Activated naive CD4-positive, alpha-beta T cell treated with anti-CD3 and anti-CD28 coated beads, Interleukin-2, amount 50 U/mL, for 24 hours (primary cell): ENCODE measurements at regions not wholly inside any gene's neighbourhood (a gene's known extent, or its start where the extent isn't known, plus 50 kb on each side); places are given as distances from the start of the nearest gene placed in this dataset.

Experiments used
- H3K27ac Mint-ChIP-seq: one replicate; pipeline ENCODE4 v1.8.0; 2021; ENCODE audit warnings: mild to moderate bottlenecking, mixed read lengths
- H3K27me3 Mint-ChIP-seq: one replicate; pipeline ENCODE4 v1.8.0; 2021; ENCODE audit warnings: mixed read lengths
- H3K36me3 Mint-ChIP-seq: one replicate; pipeline ENCODE4 v1.8.0; 2021; ENCODE audit warnings: mixed read lengths
- H3K4me1 Mint-ChIP-seq: one replicate; pipeline ENCODE4 v1.8.0; 2021; ENCODE audit warnings: mixed read lengths
- H3K4me3 Mint-ChIP-seq: one replicate; pipeline ENCODE4 v1.8.0; 2021; ENCODE audit warnings: mild to moderate bottlenecking, mixed read lengths
- H3K9me3 Mint-ChIP-seq: one replicate; pipeline ENCODE4 v1.8.0; 2021; ENCODE audit warnings: mixed read lengths

GRCh38 chr2:30310371-30310770 lies 79.0 kb downstream of the LBH start:
- H3K4me3 Mint-ChIP-seq: no peak overlapping the region
- no peak overlapping the region for H3K27ac Mint-ChIP-seq
- peaks cover 58% of the 10 kb centered on the region for H3K4me1 Mint-ChIP-seq
- H3K36me3 Mint-ChIP-seq: peaks cover 3% of the 10 kb centered on the region
- peaks cover 5% of the 10 kb centered on the region for H3K9me3 Mint-ChIP-seq
- no peaks in the 10 kb centered on the region for H3K27me3 Mint-ChIP-seq

GRCh38 chr2:30310955-30311354 lies 79.6 kb downstream of the LBH start:
- Mint-ChIP-seq H3K9me3 (peaks cover 5% of the 10 kb centered on the region), H3K4me1 (peaks cover 64% of the 10 kb centered on the region), H3K36me3 (peaks cover 3% of the 10 kb centered on the region), H3K4me3 (no peak overlapping the region), H3K27ac (peak overlapping the region; percentile 12), H3K27me3 (no peaks in the 10 kb centered on the region)

GRCh38 chr2:30311711-30312110 lies 80.4 kb downstream of the LBH start:
- peaks cover 3% of the 10 kb centered on the region for H3K36me3 Mint-ChIP-seq
- H3K4me1 Mint-ChIP-seq: peaks cover 66% of the 10 kb centered on the region
- no peaks in the 10 kb centered on the region for H3K27me3 Mint-ChIP-seq
- H3K27ac Mint-ChIP-seq: no peak overlapping the region
- H3K4me3 Mint-ChIP-seq: no peak overlapping the region
- H3K9me3 Mint-ChIP-seq: peaks cover 5% of the 10 kb centered on the region

GRCh38 chr2:30312916-30313315 lies 81.6 kb downstream of the LBH start:
- H3K4me3 Mint-ChIP-seq: no peak overlapping the region
- peaks cover 68% of the 10 kb centered on the region for H3K4me1 Mint-ChIP-seq
- peaks cover 3% of the 10 kb centered on the region for H3K36me3 Mint-ChIP-seq
- peak overlapping the region; percentile 55 for H3K27ac Mint-ChIP-seq
- H3K9me3 Mint-ChIP-seq: peaks cover 5% of the 10 kb centered on the region
- no peaks in the 10 kb centered on the region for H3K27me3 Mint-ChIP-seq

GRCh38 chr2:30314981-30315380 lies 83.6 kb downstream of the LBH start:
- H3K27ac Mint-ChIP-seq: peak overlapping the region; percentile 61
- no peak overlapping the region for H3K4me3 Mint-ChIP-seq
- H3K36me3 Mint-ChIP-seq: peaks cover 3% of the 10 kb centered on the region
- H3K4me1 Mint-ChIP-seq: peaks cover 59% of the 10 kb centered on the region
- H3K9me3 Mint-ChIP-seq: peaks cover 5% of the 10 kb centered on the region
- H3K27me3 Mint-ChIP-seq: no peaks in the 10 kb centered on the region

- Mint-ChIP-seq H3K4me3 (no peak overlapping the region), H3K36me3 (peaks cover 3% of the 10 kb centered on the region), H3K9me3 (peaks cover 5% of the 10 kb centered on the region), H3K27me3 (no peaks in the 10 kb centered on the region), H3K4me1 (peaks cover 54% of the 10 kb centered on the region), H3K27ac (peak overlapping the region; percentile 92)
Observed at GRCh38 chr2:30315391-30316063, 84.2 kb downstream of the LBH start.

- Mint-ChIP-seq H3K4me3 (no peak overlapping the region), H3K27ac (no peak overlapping the region), H3K27me3 (no peaks in the 10 kb centered on the region), H3K9me3 (peaks cover 5% of the 10 kb centered on the region), H3K36me3 (peaks cover 3% of the 10 kb centered on the region), H3K4me1 (peaks cover 55% of the 10 kb centered on the region)
Observed at GRCh38 chr2:30316408-30316807, 85.1 kb downstream of the LBH start.

- H3K27me3 Mint-ChIP-seq: no peaks in the 10 kb centered on the region
- peaks cover 5% of the 10 kb centered on the region for H3K9me3 Mint-ChIP-seq
- peak overlapping the region; percentile 14 for H3K27ac Mint-ChIP-seq
- H3K4me1 Mint-ChIP-seq: peaks cover 51% of the 10 kb centered on the region
- H3K4me3 Mint-ChIP-seq: no peak overlapping the region
- H3K36me3 Mint-ChIP-seq: peaks cover 3% of the 10 kb centered on the region
Observed at GRCh38 chr2:30318987-30319782, 87.9 kb downstream of the LBH start.

GRCh38 chr2:30321466-30321865 lies 90.1 kb downstream of the LBH start:
- Mint-ChIP-seq H3K4me1 (peaks cover 48% of the 10 kb centered on the region), H3K36me3 (no peaks in the 10 kb centered on the region), H3K27me3 (no peaks in the 10 kb centered on the region), H3K9me3 (no peaks in the 10 kb centered on the region), H3K4me3 (no peak overlapping the region), H3K27ac (no peak overlapping the region)

- Mint-ChIP-seq H3K27ac (no peak overlapping the region), H3K4me3 (no peak overlapping the region), H3K27me3 (no peaks in the 10 kb centered on the region), H3K36me3 (no peaks in the 10 kb centered on the region), H3K9me3 (no peaks in the 10 kb centered on the region), H3K4me1 (peaks cover 42% of the 10 kb centered on the region)
Observed at GRCh38 chr2:30323499-30323898, 92.2 kb downstream of the LBH start.

GRCh38 chr2:30324245-30324908 lies 93.0 kb downstream of the LBH start:
- no peaks in the 10 kb centered on the region for H3K27me3 Mint-ChIP-seq
- H3K36me3 Mint-ChIP-seq: no peaks in the 10 kb centered on the region
- peaks cover 40% of the 10 kb centered on the region for H3K4me1 Mint-ChIP-seq
- H3K9me3 Mint-ChIP-seq: no peaks in the 10 kb centered on the region
- peak overlapping the region; percentile 70 for H3K27ac Mint-ChIP-seq
- no peak overlapping the region for H3K4me3 Mint-ChIP-seq

- no peaks in the 10 kb centered on the region for H3K27me3 Mint-ChIP-seq
- H3K4me3 Mint-ChIP-seq: peak overlapping the region; percentile 30
- H3K9me3 Mint-ChIP-seq: no peaks in the 10 kb centered on the region
- H3K4me1 Mint-ChIP-seq: peaks cover 41% of the 10 kb centered on the region
- H3K27ac Mint-ChIP-seq: peak overlapping the region; percentile 70
- H3K36me3 Mint-ChIP-seq: no peaks in the 10 kb centered on the region
Observed at GRCh38 chr2:30325600-30326328, 94.4 kb downstream of the LBH start.

GRCh38 chr2:30326497-30326896 lies 95.2 kb downstream of the LBH start:
- H3K36me3 Mint-ChIP-seq: no peaks in the 10 kb centered on the region
- H3K27ac Mint-ChIP-seq: no peak overlapping the region
- H3K4me3 Mint-ChIP-seq: no peak overlapping the region
- no peaks in the 10 kb centered on the region for H3K27me3 Mint-ChIP-seq
- peaks cover 40% of the 10 kb centered on the region for H3K4me1 Mint-ChIP-seq
- H3K9me3 Mint-ChIP-seq: no peaks in the 10 kb centered on the region

GRCh38 chr2:30331038-30331437 lies 99.7 kb downstream of the LBH start:
- no peaks in the 10 kb centered on the region for H3K27me3 Mint-ChIP-seq
- H3K27ac Mint-ChIP-seq: no peak overlapping the region
- H3K4me3 Mint-ChIP-seq: no peak overlapping the region
- no peaks in the 10 kb centered on the region for H3K36me3 Mint-ChIP-seq
- no peaks in the 10 kb centered on the region for H3K9me3 Mint-ChIP-seq
- H3K4me1 Mint-ChIP-seq: peaks cover 59% of the 10 kb centered on the region

- Mint-ChIP-seq H3K4me1 (peaks cover 61% of the 10 kb centered on the region), H3K27me3 (no peaks in the 10 kb centered on the region), H3K36me3 (no peaks in the 10 kb centered on the region), H3K4me3 (no peak overlapping the region), H3K9me3 (no peaks in the 10 kb centered on the region), H3K27ac (peak overlapping the region; percentile 6)
Observed at GRCh38 chr2:30331869-30332268, 100.5 kb downstream of the LBH start.
